Left renal pelvis (tissue), 4 donors: ENCODE measurements at regions not wholly inside any gene's neighbourhood (a gene's known extent, or its start where the extent isn't known, plus 50 kb on each side); places are given as distances from the start of the nearest gene placed in this dataset.

ENCODE experiments used
- DNase-seq, 4 donors: peaks; one replicate each; pipeline ENCODE4 v3.0.0-alpha.2; 2013; ENCODE audit warnings: low read depth in 4 of 4, low spot score in 3 of 4

DNA sequence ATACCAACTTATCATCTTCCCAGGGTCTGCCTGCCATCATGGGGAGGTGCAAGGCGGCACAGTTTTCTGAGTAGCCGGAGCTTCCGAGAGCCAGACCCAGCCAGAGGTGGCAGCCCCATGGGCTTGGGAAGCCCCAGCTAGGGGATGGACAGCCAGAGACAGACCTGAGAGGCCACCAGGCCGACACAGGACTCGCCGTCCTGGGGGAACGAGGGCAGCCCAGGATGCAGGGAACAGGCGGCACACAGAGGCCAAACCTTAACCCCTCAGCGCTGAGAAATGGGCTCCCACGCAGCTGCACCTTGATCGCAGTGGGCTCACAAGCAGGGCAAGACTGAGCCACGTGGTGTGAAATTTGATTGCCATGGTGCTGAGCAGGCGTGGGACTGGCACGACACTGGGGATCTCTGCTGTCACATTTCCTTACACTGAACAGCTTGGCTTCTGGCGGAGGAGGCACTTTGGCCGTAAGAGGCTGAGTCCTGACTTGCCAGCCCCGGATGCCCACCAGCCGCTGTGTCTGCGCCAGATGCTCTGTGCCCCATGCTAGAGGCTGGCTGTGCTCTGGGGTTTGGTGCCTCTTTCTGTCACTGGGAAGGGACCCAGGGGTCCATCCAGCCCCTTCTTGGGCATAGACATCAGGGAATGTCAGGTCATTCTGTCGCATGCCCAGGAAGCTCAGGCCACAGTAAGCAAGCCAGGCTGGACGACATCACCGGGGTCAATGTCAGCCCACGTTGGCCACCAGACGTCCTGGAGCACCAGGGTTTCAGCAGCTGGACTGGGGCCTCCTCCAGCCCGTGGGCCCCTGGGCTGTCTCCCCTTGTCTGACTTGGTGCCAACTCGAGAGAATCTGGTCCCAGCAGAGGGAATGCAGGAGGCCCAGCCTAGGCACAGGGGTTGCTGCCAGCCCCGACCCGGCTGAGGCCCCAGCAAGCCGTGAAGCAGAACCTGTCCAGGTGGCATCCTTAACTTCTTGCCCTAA lies 312.1 kb upstream of the MYT1L start:
- no peak for DNase-seq

- DNase-seq, result no peak
Observed at GRCh38 chr2:2641541-2642410, 310.7 kb upstream of the MYT1L start.

GRCh38 chr2:2640818-2641217 lies 309.7 kb upstream of the MYT1L start:
- DNase-seq, result no peak

DNA sequence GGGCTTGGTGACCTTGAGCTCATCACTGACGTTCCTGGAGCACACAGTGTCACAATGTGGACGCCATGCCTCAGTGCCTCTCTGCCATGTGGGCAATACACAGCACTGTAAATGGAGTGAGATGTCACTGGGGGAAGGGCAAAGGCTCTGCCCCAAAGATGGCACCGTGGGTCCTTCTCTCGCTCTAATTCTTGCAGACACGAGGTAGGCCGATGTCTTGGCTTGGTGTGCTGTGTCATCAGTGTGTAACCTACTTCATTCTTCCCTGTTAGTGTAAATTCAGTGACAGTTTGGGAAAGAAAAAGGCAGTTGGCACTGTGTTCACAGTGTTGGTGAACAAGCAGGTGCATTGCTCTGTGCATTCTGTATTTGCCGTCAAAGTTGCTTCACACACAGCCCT lies 309.3 kb upstream of the MYT1L start:
- DNase-seq, result no peak

DNA sequence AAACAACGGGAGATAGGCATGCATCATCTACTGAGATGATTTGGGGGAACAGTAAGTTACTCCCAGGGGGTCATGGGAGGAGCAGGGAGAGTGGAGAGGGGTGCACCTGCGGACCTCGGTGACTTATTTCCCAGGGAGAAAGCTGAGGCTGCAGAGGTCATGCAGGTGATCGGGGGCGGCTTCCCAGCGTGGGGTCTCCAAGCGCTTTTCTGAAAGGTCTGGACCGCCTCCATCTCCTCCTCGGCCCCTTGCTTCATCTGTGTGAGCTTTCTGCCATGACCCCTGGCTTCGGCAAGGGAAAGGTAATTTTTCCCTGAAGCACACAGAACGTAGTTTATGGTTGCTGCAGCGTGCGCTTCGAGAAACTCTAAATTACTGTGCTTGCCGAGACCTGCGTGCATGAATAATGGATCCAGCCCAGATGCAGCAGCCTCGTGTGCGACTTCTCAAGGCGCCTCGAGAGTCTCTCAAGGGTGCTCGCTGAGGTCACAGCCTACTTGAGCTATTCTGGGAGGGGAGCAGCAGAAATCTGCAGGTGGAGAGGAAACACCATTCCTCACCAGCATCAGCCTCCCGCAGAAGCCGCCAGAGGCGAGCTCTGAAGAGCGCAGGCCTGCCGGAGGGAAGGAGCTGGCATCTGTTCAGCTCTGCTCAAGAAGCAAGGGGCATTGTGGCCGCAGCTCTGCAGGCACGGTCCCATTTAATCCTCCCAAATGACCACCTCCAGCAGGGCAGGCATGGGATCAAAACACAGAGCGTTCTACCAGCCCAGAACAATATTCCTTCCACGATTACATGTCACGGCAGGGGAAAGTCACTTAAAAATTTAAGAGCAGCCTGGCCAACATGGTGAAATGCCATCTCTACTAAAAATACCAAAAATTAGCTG lies 308.4 kb upstream of the MYT1L start:
- DNase-seq, result no peak

DNA sequence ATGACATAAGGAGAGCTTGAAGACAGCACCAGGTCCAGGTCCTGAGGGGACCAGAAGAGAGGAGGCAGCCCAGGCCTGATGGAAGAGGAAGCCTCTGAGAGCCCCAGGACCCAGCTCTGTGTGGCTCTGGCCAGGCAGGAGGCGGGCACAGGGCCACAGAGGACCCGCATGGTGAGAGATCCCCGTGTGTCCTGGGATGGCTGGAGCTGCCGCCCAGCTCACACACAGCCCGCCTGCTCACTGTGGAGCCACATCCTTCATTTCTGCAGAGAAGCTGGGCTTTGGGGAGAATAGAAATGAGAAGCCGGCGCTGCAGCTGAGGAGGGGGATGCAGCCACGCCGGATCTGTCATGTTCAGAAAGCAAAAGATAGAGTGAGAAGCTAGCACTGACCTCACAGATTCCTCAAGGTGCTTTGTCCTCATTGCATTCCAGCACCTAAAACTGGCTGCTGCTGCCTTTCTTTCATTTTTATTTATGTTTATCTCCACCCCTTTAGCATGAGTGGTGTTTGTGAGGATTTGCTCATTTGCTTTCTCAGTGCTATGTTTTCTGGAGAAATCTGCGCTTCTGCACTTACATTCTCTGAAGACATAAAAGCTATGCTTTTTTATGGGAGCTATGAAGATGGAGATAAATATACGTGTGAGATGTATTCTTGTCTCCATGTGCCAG lies 307.6 kb upstream of the MYT1L start:
- no peak for DNase-seq

- DNase-seq, result no peak
Observed at GRCh38 chr2:2636813-2637212, 305.7 kb upstream of the MYT1L start.

GRCh38 chr2:2635025-2635528 lies 304.0 kb upstream of the MYT1L start:
- DNase-seq, result no peak

- no peak for DNase-seq
Observed at GRCh38 chr2:2633017-2633416, 301.9 kb upstream of the MYT1L start.

GRCh38 chr2:2623939-2624338 lies 292.9 kb upstream of the MYT1L start:
- DNase-seq, result no peak

DNA sequence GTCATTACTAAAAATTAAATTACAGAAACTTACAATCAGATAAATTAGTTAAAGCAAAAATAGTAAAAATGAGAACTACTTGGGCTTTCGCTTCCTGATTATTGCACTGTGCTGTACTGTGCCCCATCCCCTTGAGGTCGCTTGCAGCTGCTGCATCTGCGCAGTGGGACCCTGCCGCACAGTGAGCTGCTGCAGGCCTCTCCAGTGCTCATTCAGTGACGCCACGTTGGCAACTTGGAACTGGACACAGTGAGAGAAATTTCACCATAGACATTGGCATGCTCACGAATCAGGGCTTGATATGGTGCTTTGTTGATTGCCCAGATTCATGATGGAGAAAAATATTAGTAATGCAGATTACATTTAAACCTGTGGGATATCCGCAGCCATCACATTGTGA lies 290.8 kb upstream of the MYT1L start:
- DNase-seq, result no peak

DNA sequence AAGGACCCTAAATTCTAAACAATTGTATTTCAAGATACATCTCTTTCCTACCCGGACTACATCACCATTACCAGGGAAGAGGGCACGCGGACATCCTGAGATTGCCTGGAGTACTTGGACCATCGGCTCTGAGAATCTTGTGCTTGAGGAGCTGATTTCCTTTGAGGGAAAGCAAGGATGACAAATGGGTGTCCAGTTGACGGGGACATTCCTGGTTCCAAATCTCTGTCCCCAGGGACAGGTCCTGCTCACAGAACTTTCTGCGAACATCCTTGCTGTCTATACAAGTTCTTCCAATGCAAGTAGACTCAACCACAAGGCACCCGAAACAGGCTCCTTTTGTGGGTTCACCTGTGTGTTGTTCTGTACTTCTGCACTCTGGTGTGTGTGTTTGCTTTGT lies 289.5 kb upstream of the MYT1L start:
- DNase-seq, result no peak

DNA sequence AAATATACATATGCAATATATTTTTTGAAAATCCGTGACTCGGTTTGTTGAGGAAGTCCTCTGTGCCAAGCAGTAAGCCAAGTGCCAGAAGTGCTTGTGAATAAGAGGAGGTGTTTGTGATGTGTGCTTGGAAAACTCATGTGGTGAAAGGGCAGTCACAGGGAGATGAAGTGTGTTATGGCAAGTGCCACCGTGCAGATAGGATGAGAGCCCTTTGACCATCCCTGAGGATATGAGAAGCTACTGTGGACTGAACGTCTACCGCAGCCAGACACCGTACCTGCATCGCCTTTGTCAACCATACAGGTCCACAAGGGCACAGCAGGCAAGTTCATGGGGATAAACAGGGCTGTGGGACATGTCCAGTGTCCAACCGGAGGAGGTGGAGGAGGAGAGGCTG lies 288.9 kb upstream of the MYT1L start:
- DNase-seq, result no peak

DNA sequence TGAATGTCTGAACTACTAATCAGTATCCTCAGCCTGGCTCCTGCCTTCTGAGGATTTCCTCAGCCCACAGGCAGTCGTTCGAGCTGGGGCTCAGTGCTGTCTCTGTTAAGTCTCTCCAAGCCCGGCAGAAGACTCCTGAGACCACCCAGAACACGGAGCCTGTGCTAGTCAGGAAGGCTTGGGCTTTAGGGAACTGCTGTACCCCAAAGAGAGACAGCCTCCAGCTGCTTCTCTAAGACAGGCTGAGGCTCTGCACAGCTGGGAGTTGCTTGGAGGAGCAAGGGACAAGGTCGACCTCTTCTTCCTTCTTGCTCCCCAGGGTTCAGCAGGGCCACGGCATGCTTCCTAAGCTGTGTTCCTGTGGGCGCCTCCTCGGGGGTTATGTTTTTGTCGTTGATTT lies 283.4 kb upstream of the MYT1L start:
- peak in 1 of 4 donors; percentile 28 for DNase-seq

GRCh38 chr2:2613279-2614199 lies 282.5 kb upstream of the MYT1L start:
- peak; percentile 83 to 94 (median 88) for DNase-seq

DNA sequence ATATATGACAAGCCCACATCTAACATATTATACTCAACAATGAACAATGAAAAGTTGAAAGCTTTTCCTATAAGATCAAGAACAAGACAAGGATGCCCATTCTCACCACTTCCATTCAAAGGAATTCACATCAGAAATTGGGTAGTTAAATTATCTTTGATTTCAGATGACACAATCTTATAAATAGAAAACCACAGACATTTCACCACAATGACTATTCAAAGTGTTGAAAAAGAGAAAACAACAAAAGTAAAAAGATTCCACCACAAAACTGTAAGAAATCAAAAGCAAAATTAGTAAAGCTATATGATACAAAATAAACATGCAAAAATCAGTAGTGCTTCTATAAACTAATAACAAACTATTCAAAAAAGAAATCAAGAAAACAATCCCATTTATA lies 279.7 kb upstream of the MYT1L start:
- no peak for DNase-seq

GRCh38 chr2:2600366-2600765 lies 269.3 kb upstream of the MYT1L start:
- no peak for DNase-seq

- no peak for DNase-seq
Observed at GRCh38 chr2:2599441-2599840, 268.4 kb upstream of the MYT1L start.

GRCh38 chr2:2597712-2598111 lies 266.6 kb upstream of the MYT1L start:
- no peak for DNase-seq
